HCT116 (cell line): ENCODE measurements at regions not wholly inside any gene's neighbourhood (a gene's known extent, or its start where the extent isn't known, plus 50 kb on each side); places are given as distances from the start of the nearest gene placed in this dataset.

ENCODE experiments used
- ATAC-seq: fragments of 200-7000 bp; cut with Tn5 transposase; 2 replicates; pipeline ENCODE4 v1.9.1; 2020; ENCODE audit warnings: mild to moderate bottlenecking, moderate library complexity
- BruUV-seq: library from RNA; stranded (reverse); fragments of 400-500 nt; replicated peaks from 2 replicates; lab custom pipeline; 2021; lab: Mats Ljungman, UMichigan
- CTCF ChIA-PET: fragments of 300-600 bp; sonication (Branson Sonifier 250); formaldehyde crosslinking; loops from one replicate; lab custom pipeline; 2021; ENCODE audit warnings: antibody characterized with exemption; lab: Charles Lee
- POLR2A ChIA-PET: fragments of 300-600, 350-600 bp; sonication (Branson Sonifier 250); formaldehyde crosslinking; loops from one replicate; lab custom pipeline; 2021; ENCODE audit warnings: antibody characterized with exemption; lab: Charles Lee
- RAD21 ChIA-PET, 2 experiments: fragments of 300-600 bp; sonication (Branson Sonifier 250); formaldehyde crosslinking; loops; one replicate each; lab custom pipeline; 2023; ENCODE audit warnings: low total read pairs in 2 of 2; ENCODE audit not compliant: uncharacterized antibody in 2 of 2, unreplicated experiment in 2 of 2, low non-redundant PET in 1 of 2; lab: Charles Lee
- DNase-seq: peaks from one replicate; pipeline ENCODE4 v3.0.0-alpha.2; 2010; ENCODE audit warnings: low read depth, low spot score
- H2AFZ ChIP-seq: fragments of 200-600 bp; shearing (Covaris generic), sonication (generic); 2 replicates; pipeline ENCODE4 v1.6.1; 2017; ENCODE audit warnings: low read depth, mixed run types, mixed read lengths, antibody characterized with exemption, low read length; ENCODE audit not compliant: poor library complexity, severe bottlenecking
- H3K27ac ChIP-seq: 2 replicates; pipeline ENCODE4 v1.5.1; 2012; ENCODE audit warnings: low read depth, low read length
- H3K27me3 ChIP-seq: fragments of 200-600 bp; sonication (generic); 2 replicates; pipeline ENCODE4 v1.6.1; 2016; ENCODE audit warnings: mixed run types, low read length, mixed read lengths; ENCODE audit not compliant: insufficient read depth
- H3K36me3 ChIP-seq, 2 experiments: fragments of 200-500 bp in 1 of 2; fragments of 200-600 bp in 1 of 2; sonication (Bioruptor generic) in 1 of 2; sonication (generic) in 1 of 2; 2 replicates each; pipeline versions ENCODE4 v1.5.1 to v1.6.1; 2014 to 2016; ENCODE audit warnings: low read length in 2 of 2, inconsistent platforms in 1 of 2, mixed read lengths in 1 of 2, mixed run types in 1 of 2; ENCODE audit not compliant: insufficient read depth in 2 of 2, control insufficient read depth in 1 of 2
- H3K4me1 ChIP-seq, 2 experiments: fragments of 200-600 bp in 1 of 2; sonication (generic) in 1 of 2; 2 replicates each; pipeline versions ENCODE4 v1.5.1 to v1.6.1; 2012 to 2017; ENCODE audit warnings: low read length in 2 of 2, inconsistent platforms in 1 of 2, mild to moderate bottlenecking in 1 of 2, mixed read lengths in 1 of 2, mixed run types in 1 of 2, moderate library complexity in 1 of 2; ENCODE audit not compliant: insufficient read depth in 2 of 2, control insufficient read depth in 1 of 2
- H3K4me2 ChIP-seq: fragments of 200-600 bp; sonication (generic); 2 replicates; pipeline ENCODE4 v1.6.1; 2017; ENCODE audit warnings: mixed run types, low read length, mixed read lengths
- H3K4me3 ChIP-seq, 2 experiments: fragments of 200-600 bp in 1 of 2; sonication (generic) in 1 of 2; replicated peaks in 1 of 2; 2 replicates each; pipeline ENCODE4 v1.5.1; 2011 to 2016; ENCODE audit warnings: low read length in 2 of 2, control low read depth in 1 of 2, low read depth in 1 of 2, mild to moderate bottlenecking in 1 of 2, mixed read lengths in 1 of 2, mixed run types in 1 of 2
- H3K79me2 ChIP-seq: fragments of 200-600 bp; sonication (generic); 2 replicates; pipeline ENCODE4 v1.6.1; 2017; ENCODE audit warnings: mild to moderate bottlenecking, mixed run types, low read length, moderate library complexity, mixed read lengths; ENCODE audit not compliant: insufficient read depth
- H3K9ac ChIP-seq: fragments of 200-600 bp; sonication (generic); 2 replicates; pipeline ENCODE4 v1.6.1; 2016; ENCODE audit warnings: low read length, mixed read lengths
- H3K9me2 ChIP-seq: fragments of 200-600 bp; sonication (generic), shearing (Covaris generic); 2 replicates; pipeline ENCODE4 v1.6.1; 2017; ENCODE audit warnings: mixed run types, mild to moderate bottlenecking, moderate library complexity; ENCODE audit not compliant: insufficient read depth
- H3K9me3 ChIP-seq, 2 experiments: fragments of 200-500 bp in 1 of 2; fragments of 200-600 bp in 1 of 2; sonication (Bioruptor generic) in 1 of 2; sonication (generic) in 1 of 2; 2 replicates each; pipeline ENCODE4 v1.6.1; 2014 to 2017; ENCODE audit warnings: low read length in 2 of 2, mixed read lengths in 2 of 2, inconsistent platforms in 1 of 2, low read depth in 1 of 2, mild to moderate bottlenecking in 1 of 2, mixed run types in 1 of 2, moderate library complexity in 1 of 2; ENCODE audit not compliant: control insufficient read depth in 1 of 2, insufficient read depth in 1 of 2
- H4K20me1 ChIP-seq: fragments of 200-600 bp; sonication (generic), shearing (Covaris generic); 2 replicates; pipeline ENCODE4 v1.6.1; 2017; ENCODE audit warnings: mixed run types, mild to moderate bottlenecking, moderate library complexity; ENCODE audit not compliant: insufficient read depth
- ATF3 ChIP-seq: IDR thresholded peaks from 2 replicates; pipeline ENCODE4 v1.6.1; 2012
- CBX3 ChIP-seq: IDR thresholded peaks from 2 replicates; pipeline ENCODE4 v1.6.1; 2012; ENCODE audit warnings: low read depth
- CEBPB ChIP-seq: IDR thresholded peaks from 2 replicates; pipeline ENCODE4 v1.6.1; 2012; ENCODE audit warnings: low read depth
- CTCF ChIP-seq, 3 experiments: fragments of 200-600 bp in 1 of 3; sonication (generic) in 1 of 3; IDR thresholded peaks in 2 of 3; conservative IDR thresholded peaks in 1 of 3; 2 replicates each; pipeline ENCODE4 v1.5.1; 2012 to 2017; ENCODE audit warnings: low read depth in 2 of 3, low read length in 2 of 3, antibody characterized with exemption in 1 of 3, borderline replicate concordance in 1 of 3, control low read depth in 1 of 3, mild to moderate bottlenecking in 1 of 3, mixed read lengths in 1 of 3, mixed run types in 1 of 3, moderate library complexity in 1 of 3; ENCODE audit not compliant: insufficient read depth in 1 of 3
- EGR1 ChIP-seq: IDR thresholded peaks from 2 replicates; pipeline ENCODE4 v1.6.1; 2012; ENCODE audit warnings: low read depth
- ELF1 ChIP-seq: IDR thresholded peaks from 2 replicates; pipeline ENCODE4 v1.6.1; 2012; ENCODE audit warnings: low read depth, borderline replicate concordance
- FOSL1 ChIP-seq: IDR thresholded peaks from 2 replicates; pipeline ENCODE4 v1.6.1; 2012; ENCODE audit warnings: low read depth
- JUND ChIP-seq: IDR thresholded peaks from 2 replicates; pipeline ENCODE4 v1.6.1; 2012
- MAX ChIP-seq: IDR thresholded peaks from 2 replicates; pipeline ENCODE4 v1.6.1; 2012
- SIN3A ChIP-seq: IDR thresholded peaks from 2 replicates; pipeline ENCODE4 v1.6.1; 2012; ENCODE audit warnings: low read depth
- TCF7L2 ChIP-seq: IDR thresholded peaks from 2 replicates; pipeline ENCODE4 v1.7.0; 2011; ENCODE audit warnings: borderline replicate concordance, inconsistent platforms; ENCODE audit not compliant: insufficient read depth, insufficient read length; ENCODE audit errors: extremely low read depth
- YY1 ChIP-seq: IDR thresholded peaks from 2 replicates; pipeline ENCODE4 v1.6.1; 2011; ENCODE audit warnings: low read length, low read depth, moderate library complexity, mild to moderate bottlenecking; ENCODE audit not compliant: insufficient replicate concordance; ENCODE audit errors: extremely low read depth
- ZBTB33 ChIP-seq: IDR thresholded peaks from 2 replicates; pipeline ENCODE4 v1.6.1; 2011; ENCODE audit warnings: mild to moderate bottlenecking, low read length, moderate library complexity; ENCODE audit not compliant: insufficient replicate concordance; ENCODE audit errors: extremely low read depth
- ZFX ChIP-seq: fragments of 450-650 bp; IDR thresholded peaks from 2 replicates; pipeline ENCODE4 v1.6.1; 2017
- intact Hi-C: fragments of 100-400 bp; cut with micrococcal nuclease; formaldehyde crosslinking; loops from 2 replicates; pipeline ENCODE4 v1.10.0; 2022

- H3K9me3 ChIP-seq: no peaks in the 10 kb centered on the region
- no peaks in the 10 kb centered on the region for H3K4me1 ChIP-seq
- intact Hi-C loops: no loop called here
- TF ChIP-seq ELF1: no peak
- H4K20me1 ChIP-seq: no peaks in the 10 kb centered on the region
- no peaks in the 10 kb centered on the region for H3K36me3 ChIP-seq
- ChIA-PET CTCF (no interaction called here), POLR2A (no interaction called here), RAD21 (no interaction called here)
- DNase-seq (no peak), ATAC-seq (no peak)
- no peak overlapping the region for H3K27ac ChIP-seq
- BruUV-seq: no TSS peak
- H3K79me2 ChIP-seq: no peaks in the 10 kb centered on the region
- H3K27me3 ChIP-seq: no peaks in the 10 kb centered on the region
- H3K4me3 ChIP-seq: no peak overlapping the region
- no peak overlapping the region for H3K4me2 ChIP-seq
- H2AFZ ChIP-seq: no peak overlapping the region
- H3K9ac ChIP-seq: no peak overlapping the region
- no peaks in the 10 kb centered on the region for H3K9me2 ChIP-seq
Observed at GRCh38 chr10:33674986-33675599, 340.6 kb upstream of the NRP1 start.

- BruUV-seq: no TSS peak
- TF ChIP-seq CEBPB: no peak
- TF ChIP-seq ZBTB33: no peak
- TF ChIP-seq EGR1: no peak
- no peak for TF ChIP-seq CBX3
- no peak for TF ChIP-seq FOSL1
- TF ChIP-seq CTCF (IDR thresholded peaks at IDR 0.05 in 2 of 3, conservative IDR thresholded peaks at IDR 0.05 in 1 of 3; ENCODE audit: borderline replicate concordance in 1 of 3, insufficient read depth in 1 of 3, low read depth in 2 of 3, low read length in 2 of 3): no peak
- no peak for TF ChIP-seq SIN3A
- no peak for TF ChIP-seq TCF7L2
- no peak for TF ChIP-seq ATF3
- TF ChIP-seq ZFX: no peak
- no peak for TF ChIP-seq MAX
- TF ChIP-seq ELF1: no peak
- no peak for TF ChIP-seq YY1
- no peak for TF ChIP-seq JUND
- RAD21 ChIA-PET: no interaction called here
Observed at GRCh38 chr10:33674491-33674890, 340.0 kb upstream of the NRP1 start.

More at GRCh38 chr10:33674491-33674890, 340.0 kb upstream of the NRP1 start:
- Histone ChIP-seq H3K4me2 (no peak overlapping the region), H4K20me1 (no peaks in the 10 kb centered on the region), H3K79me2 (no peaks in the 10 kb centered on the region), H3K27ac (no peak overlapping the region), H2AFZ (no peak overlapping the region), H3K9me2 (no peaks in the 10 kb centered on the region), H3K9me3 (no peaks in the 10 kb centered on the region), H3K9ac (no peak overlapping the region), H3K4me3 (no peak overlapping the region), H3K27me3 (no peaks in the 10 kb centered on the region), H3K36me3 (no peaks in the 10 kb centered on the region), H3K4me1 (no peaks in the 10 kb centered on the region)
- ChIA-PET POLR2A (no interaction called here), CTCF (no interaction called here)
- DNase-seq (no peak), ATAC-seq (no peak)
- intact Hi-C loops: no loop called here
